H1 (cell line): ENCODE measurements at regions not wholly inside any gene's neighbourhood (a gene's known extent, or its start where the extent isn't known, plus 50 kb on each side); places are given as distances from the start of the nearest gene placed in this dataset.

Source experiments
- CTCF ChIA-PET: fragments of 300-600 bp; sonication (Branson Sonifier 250); formaldehyde crosslinking; loops from one replicate; lab custom pipeline; 2021; ENCODE audit not compliant: partially characterized antibody; lab: Charles Lee
- POLR2A ChIA-PET: fragments of 300-600 bp; sonication (Branson Sonifier 250); formaldehyde crosslinking; loops from one replicate; lab custom pipeline; 2021; ENCODE audit warnings: inconsistent platforms; ENCODE audit not compliant: partially characterized antibody; lab: Charles Lee
- DNase-seq, 2 experiments: peaks; one replicate each; pipeline versions ENCODE4 v3.0.0 to v3.0.0-alpha.2; 2010 to 2022; ENCODE audit warnings: low spot score in 2 of 2, low read depth in 1 of 2, mixed read lengths in 1 of 2
- FAIRE-seq: peaks from 2 replicates; lab custom pipeline; 2011; peaks lifted over from hg19 to GRCh38; lab: Jason Lieb, UNC
- H2AFZ ChIP-seq: 2 replicates; pipeline ENCODE4 v1.8.1; 2012; ENCODE audit warnings: low read length, inconsistent platforms
- H2AK5ac ChIP-seq: 2 replicates; pipeline ENCODE4 v1.6.1; 2013; ENCODE audit warnings: low read depth, low read length
- H2BK120ac ChIP-seq: replicated peaks from 2 replicates; pipeline ENCODE3; 2013; ENCODE audit warnings: low read depth, low read length, inconsistent platforms
- H2BK12ac ChIP-seq: 2 replicates; pipeline ENCODE4 v1.6.1; 2013; ENCODE audit warnings: low read depth, low read length
- H2BK15ac ChIP-seq: 2 replicates; pipeline ENCODE4 v1.6.1; 2013; ENCODE audit warnings: low read length
- H2BK20ac ChIP-seq: 2 replicates; pipeline ENCODE4 v1.6.1; 2013; ENCODE audit warnings: low read length
- H2BK5ac ChIP-seq: 2 replicates; pipeline ENCODE4 v1.6.1; 2013; ENCODE audit warnings: low read depth, low read length
- H3K14ac ChIP-seq: 2 replicates; pipeline ENCODE4 v1.6.1; 2013; ENCODE audit warnings: inconsistent platforms; ENCODE audit not compliant: insufficient read length
- H3K18ac ChIP-seq: 2 replicates; pipeline ENCODE4 v1.6.1; 2013; ENCODE audit warnings: low read length; ENCODE audit errors: extremely low read depth
- H3K23ac ChIP-seq: 2 replicates; pipeline ENCODE4 v1.6.1; 2013; ENCODE audit warnings: inconsistent platforms; ENCODE audit not compliant: insufficient read length
- H3K23me2 ChIP-seq: 2 replicates; pipeline ENCODE4 v1.6.1; 2013; ENCODE audit warnings: low read depth, low read length
- H3K27ac ChIP-seq: 2 replicates; pipeline ENCODE4 v1.6.1; 2011; ENCODE audit warnings: low read depth, low read length, inconsistent platforms
- H3K27me3 ChIP-seq, 4 experiments: replicated peaks in 1 of 4; 1 replicate in 1 of 4; 2 replicates in 3 of 4; pipeline versions ENCODE4 v1.6.1 to v1.8.1; 2011 to 2013; ENCODE audit warnings: low read length in 3 of 4, mild to moderate bottlenecking in 3 of 4, inconsistent platforms in 2 of 4, mixed read lengths in 2 of 4, moderate library complexity in 1 of 4; ENCODE audit not compliant: control insufficient read depth in 3 of 4, insufficient read depth in 3 of 4; ENCODE audit errors: extremely low read depth in 1 of 4
- H3K36me3 ChIP-seq, 4 experiments: 2 replicates each; pipeline versions ENCODE4 v1.6.1 to v1.8.1; 2011 to 2013; ENCODE audit warnings: mild to moderate bottlenecking in 4 of 4, low read length in 3 of 4, moderate library complexity in 2 of 4, control low read depth in 1 of 4, inconsistent platforms in 1 of 4; ENCODE audit not compliant: insufficient read depth in 4 of 4, control insufficient read depth in 2 of 4
- H3K4ac ChIP-seq: replicated peaks from 2 replicates; pipeline ENCODE3; 2013; ENCODE audit warnings: low read length, low read depth, mixed read lengths, inconsistent platforms; ENCODE audit not compliant: insufficient read length
- H3K4me1 ChIP-seq, 4 experiments: replicated peaks in 1 of 4; 1 replicate in 1 of 4; 2 replicates in 3 of 4; pipeline versions ENCODE4 v1.6.1 to v1.8.1; 2011 to 2013; ENCODE audit warnings: low read length in 3 of 4, inconsistent platforms in 2 of 4, mixed read lengths in 1 of 4; ENCODE audit not compliant: insufficient read depth in 4 of 4, control insufficient read depth in 3 of 4
- H3K4me2 ChIP-seq, 2 experiments: 2 replicates each; pipeline versions ENCODE4 v1.6.1 to v1.8.1; 2011 to 2013; ENCODE audit warnings: low read depth in 2 of 2, low read length in 2 of 2, control low read depth in 1 of 2, inconsistent platforms in 1 of 2, mild to moderate bottlenecking in 1 of 2; ENCODE audit not compliant: insufficient read depth in 1 of 2
- H3K4me3 ChIP-seq, 4 experiments: fragments of 200-600, 300-600 bp in 1 of 4; sonication (generic), shearing (Covaris generic), sonication (Bioruptor Twin) in 1 of 4; 2 replicates each; pipeline versions ENCODE4 v1.5.1 to v1.8.1; 2011 to 2016; ENCODE audit warnings: low read length in 4 of 4, low read depth in 3 of 4, control low read depth in 2 of 4, inconsistent platforms in 2 of 4, mild to moderate bottlenecking in 2 of 4, mixed read lengths in 1 of 4, moderate library complexity in 1 of 4; ENCODE audit not compliant: insufficient read depth in 2 of 4; ENCODE audit errors: extremely low read depth in 1 of 4
- H3K56ac ChIP-seq: replicated peaks from 2 replicates; pipeline ENCODE3; 2013; ENCODE audit warnings: low read depth, mild to moderate bottlenecking, mixed read lengths, low read length, inconsistent platforms; ENCODE audit not compliant: insufficient read length
- H3K79me1 ChIP-seq: 2 replicates; pipeline ENCODE4 v1.6.1; 2013; ENCODE audit warnings: low read depth, low read length, control low read depth
- H3K79me2 ChIP-seq, 2 experiments: 2 replicates each; pipeline versions ENCODE4 v1.6.1 to v1.8.1; 2012 to 2013; ENCODE audit warnings: low read length in 2 of 2, mild to moderate bottlenecking in 2 of 2, inconsistent platforms in 1 of 2; ENCODE audit not compliant: insufficient read depth in 2 of 2, control insufficient read depth in 1 of 2
- H3K9ac ChIP-seq, 4 experiments: replicated peaks in 1 of 4; 1 replicate in 1 of 4; 2 replicates in 3 of 4; pipeline versions ENCODE4 v1.6.1 to v1.8.1; 2011 to 2013; ENCODE audit warnings: low read depth in 3 of 4, low read length in 3 of 4, control low read depth in 2 of 4, mild to moderate bottlenecking in 2 of 4, moderate library complexity in 2 of 4, inconsistent platforms in 1 of 4; ENCODE audit errors: extremely low read depth in 1 of 4
- H3K9me3 ChIP-seq, 2 experiments: 2 replicates each; pipeline versions ENCODE4 v1.6.1 to v1.8.1; 2012 to 2013; ENCODE audit warnings: mild to moderate bottlenecking in 2 of 2, moderate library complexity in 2 of 2, control low read depth in 1 of 2, inconsistent platforms in 1 of 2, low read depth in 1 of 2, low read length in 1 of 2, mixed read lengths in 1 of 2; ENCODE audit not compliant: insufficient read depth in 2 of 2
- H4K20me1 ChIP-seq, 2 experiments: replicated peaks in 1 of 2; 2 replicates each; pipeline versions ENCODE3 to v1.8.1; 2011 to 2013; ENCODE audit warnings: inconsistent platforms in 2 of 2, low read length in 2 of 2, mild to moderate bottlenecking in 1 of 2; ENCODE audit not compliant: insufficient read depth in 2 of 2, control insufficient read depth in 1 of 2
- H4K5ac ChIP-seq: 2 replicates; pipeline ENCODE4 v1.6.1; 2013; ENCODE audit warnings: low read length, low read depth, mixed read lengths, inconsistent platforms; ENCODE audit not compliant: insufficient read length
- H4K8ac ChIP-seq: 2 replicates; pipeline ENCODE4 v1.8.0; 2013; ENCODE audit warnings: mild to moderate bottlenecking, moderate library complexity, low read length, inconsistent platforms; ENCODE audit not compliant: insufficient read depth; ENCODE audit errors: extremely low read depth
- H4K91ac ChIP-seq: replicated peaks from 2 replicates; pipeline ENCODE3; 2013; ENCODE audit warnings: low read length, mixed read lengths, inconsistent platforms; ENCODE audit not compliant: insufficient read length
- GTF2F1 ChIP-seq: IDR thresholded peaks from 2 replicates; pipeline ENCODE4 v1.6.1; 2012; ENCODE audit warnings: low read depth, low read length, improper control_type of control experiment, borderline replicate concordance
- PHF8 ChIP-seq: fragments of 200-600 bp; sonication (generic); conservative IDR thresholded peaks from 2 replicates; pipeline ENCODE4 v1.7.1; 2012; ENCODE audit warnings: low read depth, mild to moderate bottlenecking, inconsistent platforms, low read length, moderate library complexity
- RFX5 ChIP-seq: IDR thresholded peaks from 2 replicates; pipeline ENCODE4 v1.6.1; 2011; ENCODE audit warnings: low read depth, low read length, improper control_type of control experiment, borderline replicate concordance
- SAP30 ChIP-seq: fragments of 300-600 bp; sonication (generic); IDR thresholded peaks from 2 replicates; pipeline ENCODE4 v1.7.1; 2012; ENCODE audit warnings: low read length, moderate library complexity, mild to moderate bottlenecking, inconsistent platforms; ENCODE audit not compliant: insufficient read depth, insufficient replicate concordance
- SIN3A ChIP-seq, 2 experiments: IDR thresholded peaks in 1 of 2; conservative IDR thresholded peaks in 1 of 2; 2 replicates each; pipeline ENCODE4 v1.6.1; 2011 to 2012; ENCODE audit warnings: low read length in 2 of 2, improper control_type of control experiment in 1 of 2, low read depth in 1 of 2, mild to moderate bottlenecking in 1 of 2
- WGBS, 2 experiments: shearing (Covaris generic) in 1 of 2; methylation state at CpG; one replicate each; pipeline versions ENCODE4 v1.1.6 to v1.1.7; 2013 to 2015; ENCODE audit warnings: low lambda C conversion rate in 2 of 2, mixed read lengths in 2 of 2, inconsistent platforms in 1 of 2, low coverage in 1 of 2, missing lambda C conversion rate in 1 of 2; ENCODE audit not compliant: insufficient replicate concordance in 2 of 2, insufficient coverage in 1 of 2, insufficient read length in 1 of 2; ENCODE audit errors: extremely low coverage in 1 of 2, missing lambda C conversion rate in 1 of 2; 5-methylcytosine and 5-hydroxymethylcytosine counted together
- TF ChIP-seq, protein P1 (sequence below): IDR thresholded peaks from 2 replicates; pipeline ENCODE4 v1.6.1; 2012; ENCODE audit warnings: inconsistent platforms
- TF ChIP-seq, protein P2 (sequence below): IDR thresholded peaks from 2 replicates; pipeline ENCODE4 v1.6.1; 2012; ENCODE audit warnings: low read length, inconsistent platforms

DNA sequence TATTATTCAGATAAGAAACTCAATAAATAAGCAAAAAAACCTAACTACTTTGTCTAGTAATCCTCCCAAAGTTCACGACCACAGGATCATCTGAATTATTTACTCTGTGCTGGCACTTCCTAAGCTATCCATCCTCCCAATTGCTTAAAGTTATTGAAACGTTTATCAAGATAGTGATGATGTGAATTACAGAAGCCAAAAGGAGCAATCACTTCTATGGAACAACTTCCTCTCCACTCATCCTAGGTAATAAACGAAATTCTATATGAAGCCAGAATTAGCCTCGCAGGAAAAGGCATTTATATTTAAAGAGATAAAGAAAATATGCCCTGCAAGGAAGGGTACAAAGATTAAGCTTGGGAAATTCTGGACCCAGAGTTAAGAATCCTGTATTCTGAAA, 475.4 kb downstream of the NLGN4X start:
- Histone ChIP-seq H4K91ac (no peak overlapping the region), H3K23me2 (no peaks in the 10 kb centered on the region; the same call in 1 of the 2 replicates), H3K27me3 (no peaks in the 10 kb centered on the region), H3K79me2 (no peaks in the 10 kb centered on the region), H2BK120ac (no peak overlapping the region), H3K27ac (no peak overlapping the region), H3K23ac (no peak overlapping the region), H3K4me3 (no peak overlapping the region), H2AK5ac (no peak overlapping the region), H2AFZ (no peak overlapping the region), H4K5ac (no peak overlapping the region), H4K20me1 (no peaks in the 10 kb centered on the region), H2BK15ac (no peak overlapping the region), H3K18ac (no peak overlapping the region), H3K36me3 (no peaks in the 10 kb centered on the region), H3K14ac (no peak overlapping the region), H2BK20ac (no peak overlapping the region), H3K79me1 (no peaks in the 10 kb centered on the region), H3K4me1 (no peaks in the 10 kb centered on the region), H3K9ac (no peak overlapping the region), H4K8ac (no peak overlapping the region), H2BK12ac (no peak overlapping the region), H3K56ac (no peak overlapping the region), H3K9me3 (no peaks in the 10 kb centered on the region), H3K4me2 (no peak overlapping the region), H2BK5ac (no peak overlapping the region), H3K4ac (no peak overlapping the region)
- no peak for DNase-seq
- ChIA-PET CTCF (no interaction called here), POLR2A (no interaction called here)
- FAIRE-seq, result no peak
- 80% methylated on average over 2 of the region's 4 CpGs; no CpG with 5 or more reads in 1 of the 2 experiments for WGBS, 2 experiments
- TF ChIP-seq, protein P1, sequence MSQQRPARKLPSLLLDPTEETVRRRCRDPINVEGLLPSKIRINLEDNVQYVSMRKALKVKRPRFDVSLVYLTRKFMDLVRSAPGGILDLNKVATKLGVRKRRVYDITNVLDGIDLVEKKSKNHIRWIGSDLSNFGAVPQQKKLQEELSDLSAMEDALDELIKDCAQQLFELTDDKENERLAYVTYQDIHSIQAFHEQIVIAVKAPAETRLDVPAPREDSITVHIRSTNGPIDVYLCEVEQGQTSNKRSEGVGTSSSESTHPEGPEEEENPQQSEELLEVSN, result no peak
- TF ChIP-seq PHF8 (no peak), SIN3A (conservative IDR thresholded peaks at IDR 0.05 in 1 of 2, IDR thresholded peaks at IDR 0.05 in 1 of 2; ENCODE audit: low read depth in 1 of 2, low read length in 2 of 2) (no peak), SAP30 (no peak), RFX5 (no peak), GTF2F1 (no peak)
- TF ChIP-seq, protein P2, sequence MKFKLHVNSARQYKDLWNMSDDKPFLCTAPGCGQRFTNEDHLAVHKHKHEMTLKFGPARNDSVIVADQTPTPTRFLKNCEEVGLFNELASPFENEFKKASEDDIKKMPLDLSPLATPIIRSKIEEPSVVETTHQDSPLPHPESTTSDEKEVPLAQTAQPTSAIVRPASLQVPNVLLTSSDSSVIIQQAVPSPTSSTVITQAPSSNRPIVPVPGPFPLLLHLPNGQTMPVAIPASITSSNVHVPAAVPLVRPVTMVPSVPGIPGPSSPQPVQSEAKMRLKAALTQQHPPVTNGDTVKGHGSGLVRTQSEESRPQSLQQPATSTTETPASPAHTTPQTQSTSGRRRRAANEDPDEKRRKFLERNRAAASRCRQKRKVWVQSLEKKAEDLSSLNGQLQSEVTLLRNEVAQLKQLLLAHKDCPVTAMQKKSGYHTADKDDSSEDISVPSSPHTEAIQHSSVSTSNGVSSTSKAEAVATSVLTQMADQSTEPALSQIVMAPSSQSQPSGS, result no peak
